Astrocyte (in vitro differentiated cells and primary cell): ENCODE measurements at regions not wholly inside any gene's neighbourhood (a gene's known extent, or its start where the extent isn't known, plus 50 kb on each side); places are given as distances from the start of the nearest gene placed in this dataset.

ENCODE experiments used
- DNase-seq: peaks from one replicate; pipeline ENCODE4 v3.0.0-alpha.2; 2010; ENCODE audit warnings: low read depth
- FAIRE-seq: peaks from 2 replicates; lab custom pipeline; 2011; peaks lifted over from hg19 to GRCh38; lab: Jason Lieb, UNC
- H2AFZ ChIP-seq: 2 replicates; pipeline ENCODE4 v1.6.0; 2012; ENCODE audit warnings: low read depth, low read length, inconsistent platforms
- H3K27ac ChIP-seq: 2 replicates; pipeline ENCODE4 v1.5.1; 2011; ENCODE audit warnings: low read depth, low read length, inconsistent platforms
- H3K27me3 ChIP-seq: 2 replicates; pipeline ENCODE4 v1.6.0; 2011; ENCODE audit warnings: low read length, inconsistent platforms; ENCODE audit not compliant: insufficient read depth
- H3K36me3 ChIP-seq: 2 replicates; pipeline ENCODE4 v1.5.1; 2011; ENCODE audit warnings: low read length, inconsistent platforms; ENCODE audit not compliant: insufficient read depth
- H3K4me1 ChIP-seq: 2 replicates; pipeline ENCODE4 v1.5.1; 2011; ENCODE audit warnings: low read length, inconsistent platforms; ENCODE audit not compliant: insufficient read depth
- H3K4me2 ChIP-seq: 2 replicates; pipeline ENCODE4 v1.6.0; 2012; ENCODE audit warnings: low read length, inconsistent platforms
- H3K4me3 ChIP-seq: 2 replicates; pipeline ENCODE4 v1.5.1; 2011; ENCODE audit warnings: low read depth, mild to moderate bottlenecking, low read length, inconsistent platforms; ENCODE audit not compliant: insufficient read depth
- H3K79me2 ChIP-seq: 2 replicates; pipeline ENCODE4 v1.6.0; 2012; ENCODE audit warnings: mild to moderate bottlenecking, low read length, inconsistent platforms; ENCODE audit not compliant: insufficient read depth
- H3K9ac ChIP-seq: 2 replicates; pipeline ENCODE4 v1.6.0; 2012; ENCODE audit warnings: mild to moderate bottlenecking, low read length, inconsistent platforms
- H3K9me3 ChIP-seq: 2 replicates; pipeline ENCODE4 v1.5.1; 2012; ENCODE audit warnings: low read depth, mild to moderate bottlenecking, low read length, inconsistent platforms; ENCODE audit not compliant: insufficient read depth
- H4K20me1 ChIP-seq: 2 replicates; pipeline ENCODE4 v1.6.0; 2012; ENCODE audit warnings: low read length, inconsistent platforms; ENCODE audit not compliant: insufficient read depth
- H3K27ac Mint-ChIP-seq: one replicate; pipeline ENCODE4 v1.8.0; 2021; ENCODE audit warnings: mild to moderate bottlenecking, mixed read lengths; ENCODE audit not compliant: unreplicated experiment
- H3K27me3 Mint-ChIP-seq: one replicate; pipeline ENCODE4 v1.8.0; 2021; ENCODE audit warnings: low read depth, mixed read lengths; ENCODE audit not compliant: unreplicated experiment
- H3K36me3 Mint-ChIP-seq: one replicate; pipeline ENCODE4 v1.8.0; 2021; ENCODE audit warnings: low read depth, mixed read lengths; ENCODE audit not compliant: unreplicated experiment
- H3K4me1 Mint-ChIP-seq: one replicate; pipeline ENCODE4 v1.8.0; 2021; ENCODE audit warnings: low read depth, mixed read lengths; ENCODE audit not compliant: unreplicated experiment
- H3K4me3 Mint-ChIP-seq: one replicate; pipeline ENCODE4 v1.8.0; 2021; ENCODE audit warnings: mild to moderate bottlenecking, moderate library complexity, mixed read lengths; ENCODE audit not compliant: unreplicated experiment
- H3K9me3 Mint-ChIP-seq: one replicate; pipeline ENCODE4 v1.8.0; 2021; ENCODE audit warnings: mild to moderate bottlenecking, mixed read lengths; ENCODE audit not compliant: unreplicated experiment
- CTCF ChIP-seq: IDR thresholded peaks from 2 replicates; pipeline ENCODE4 v1.5.1; 2011; ENCODE audit warnings: low read depth, mild to moderate bottlenecking, inconsistent platforms, low read length, moderate library complexity; ENCODE audit not compliant: insufficient read depth
- EZH2 ChIP-seq: IDR thresholded peaks from 2 replicates; pipeline ENCODE4 v1.6.1; 2012; ENCODE audit warnings: mild to moderate bottlenecking, low read length, inconsistent platforms; ENCODE audit not compliant: insufficient read depth

- no peaks in the 10 kb centered on the region for H3K36me3 ChIP-seq
- no peaks in the 10 kb centered on the region for H3K9me3 ChIP-seq
- DNase-seq, result no peak
- no peak overlapping the region for H3K4me2 ChIP-seq
- H3K4me1 Mint-ChIP-seq, result peaks cover 11% of the 10 kb centered on the region
- no peak for FAIRE-seq
- H3K27me3 Mint-ChIP-seq, result no peaks in the 10 kb centered on the region
- H3K4me3 Mint-ChIP-seq, result no peak overlapping the region
- no peak overlapping the region for H2AFZ ChIP-seq
- no peaks in the 10 kb centered on the region for H3K27me3 ChIP-seq
- no peaks in the 10 kb centered on the region for H3K79me2 ChIP-seq
- H3K4me1 ChIP-seq, result peaks cover 7% of the 10 kb centered on the region
- no peak overlapping the region for H3K27ac ChIP-seq
- peaks cover 2% of the 10 kb centered on the region for H3K9me3 Mint-ChIP-seq
- no peak overlapping the region for H3K4me3 ChIP-seq
- no peak overlapping the region for H3K9ac ChIP-seq
- TF ChIP-seq CTCF (no peak), EZH2 (no peak)
- H3K36me3 Mint-ChIP-seq, result no peaks in the 10 kb centered on the region
- no peaks in the 10 kb centered on the region for H4K20me1 ChIP-seq
- H3K27ac Mint-ChIP-seq, result no peak overlapping the region
Measured at GRCh38 chr3:106010829-106011228, 142.0 kb upstream of the CBLB start.

- H2AFZ ChIP-seq, result no peak overlapping the region
- peaks cover 11% of the 10 kb centered on the region for H3K4me1 Mint-ChIP-seq
- peak overlapping the region; percentile 17 for H3K9ac ChIP-seq
- no peak for TF ChIP-seq EZH2
- TF ChIP-seq CTCF, result no peak
- H3K36me3 Mint-ChIP-seq, result no peaks in the 10 kb centered on the region
- peak overlapping the region; percentile 34 for H3K27ac Mint-ChIP-seq
- H3K27ac ChIP-seq, result peak overlapping the region; percentile 70
- H3K27me3 ChIP-seq, result no peaks in the 10 kb centered on the region
- no peaks in the 10 kb centered on the region for H4K20me1 ChIP-seq
- H3K27me3 Mint-ChIP-seq, result no peaks in the 10 kb centered on the region
- no peak overlapping the region for H3K4me3 Mint-ChIP-seq
- no peaks in the 10 kb centered on the region for H3K36me3 ChIP-seq
- DNase-seq (peak; percentile 93), FAIRE-seq (peak; percentile 99)
- peaks cover 7% of the 10 kb centered on the region for H3K4me1 ChIP-seq
- H3K9me3 Mint-ChIP-seq, result no peaks in the 10 kb centered on the region
- H3K4me3 ChIP-seq, result no peak overlapping the region
- peak overlapping the region; percentile 6 for H3K4me2 ChIP-seq
- H3K9me3 ChIP-seq, result no peaks in the 10 kb centered on the region
- H3K79me2 ChIP-seq, result no peaks in the 10 kb centered on the region
Measured at GRCh38 chr3:106013971-106014370, 145.2 kb upstream of the CBLB start.

- no peaks in the 10 kb centered on the region for H3K27me3 ChIP-seq
- no peak overlapping the region for H2AFZ ChIP-seq
- DNase-seq, result no peak
- no peaks in the 10 kb centered on the region for H4K20me1 ChIP-seq
- H3K4me3 ChIP-seq, result no peak overlapping the region
- no peaks in the 10 kb centered on the region for H3K36me3 ChIP-seq
- TF ChIP-seq EZH2 (no peak), CTCF (no peak)
- H3K4me3 Mint-ChIP-seq, result no peak overlapping the region
- no peak for FAIRE-seq
- H3K4me1 Mint-ChIP-seq, result peaks cover 11% of the 10 kb centered on the region
- no peak overlapping the region for H3K27ac Mint-ChIP-seq
- H3K4me2 ChIP-seq, result peak overlapping the region; percentile 6
- no peaks in the 10 kb centered on the region for H3K9me3 ChIP-seq
- no peaks in the 10 kb centered on the region for H3K36me3 Mint-ChIP-seq
- H3K9ac ChIP-seq, result peak overlapping the region; percentile 17
- H3K27me3 Mint-ChIP-seq, result no peaks in the 10 kb centered on the region
- H3K27ac ChIP-seq, result peak overlapping the region; percentile 70
- H3K79me2 ChIP-seq, result no peaks in the 10 kb centered on the region
- H3K9me3 Mint-ChIP-seq, result no peaks in the 10 kb centered on the region
- peaks cover 7% of the 10 kb centered on the region for H3K4me1 ChIP-seq
Measured at GRCh38 chr3:106014518-106014917, 145.7 kb upstream of the CBLB start.
